LNCAP (cell line): ENCODE measurements at regions not wholly inside any gene's neighbourhood (a gene's known extent, or its start where the extent isn't known, plus 50 kb on each side); places are given as distances from the start of the nearest gene placed in this dataset.

Experiments
- TF ChIP-seq, protein P1 (sequence below): fragments of 450-650 bp; IDR thresholded peaks from 2 replicates; pipeline ENCODE4 v1.5.1; 2017; ENCODE audit warnings: mild to moderate bottlenecking

- TF ChIP-seq, protein P1, sequence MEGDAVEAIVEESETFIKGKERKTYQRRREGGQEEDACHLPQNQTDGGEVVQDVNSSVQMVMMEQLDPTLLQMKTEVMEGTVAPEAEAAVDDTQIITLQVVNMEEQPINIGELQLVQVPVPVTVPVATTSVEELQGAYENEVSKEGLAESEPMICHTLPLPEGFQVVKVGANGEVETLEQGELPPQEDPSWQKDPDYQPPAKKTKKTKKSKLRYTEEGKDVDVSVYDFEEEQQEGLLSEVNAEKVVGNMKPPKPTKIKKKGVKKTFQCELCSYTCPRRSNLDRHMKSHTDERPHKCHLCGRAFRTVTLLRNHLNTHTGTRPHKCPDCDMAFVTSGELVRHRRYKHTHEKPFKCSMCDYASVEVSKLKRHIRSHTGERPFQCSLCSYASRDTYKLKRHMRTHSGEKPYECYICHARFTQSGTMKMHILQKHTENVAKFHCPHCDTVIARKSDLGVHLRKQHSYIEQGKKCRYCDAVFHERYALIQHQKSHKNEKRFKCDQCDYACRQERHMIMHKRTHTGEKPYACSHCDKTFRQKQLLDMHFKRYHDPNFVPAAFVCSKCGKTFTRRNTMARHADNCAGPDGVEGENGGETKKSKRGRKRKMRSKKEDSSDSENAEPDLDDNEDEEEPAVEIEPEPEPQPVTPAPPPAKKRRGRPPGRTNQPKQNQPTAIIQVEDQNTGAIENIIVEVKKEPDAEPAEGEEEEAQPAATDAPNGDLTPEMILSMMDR: no peak
Measured at GRCh38 chr2:53064154-53064553, 703.5 kb upstream of the CHAC2 start.

DNA sequence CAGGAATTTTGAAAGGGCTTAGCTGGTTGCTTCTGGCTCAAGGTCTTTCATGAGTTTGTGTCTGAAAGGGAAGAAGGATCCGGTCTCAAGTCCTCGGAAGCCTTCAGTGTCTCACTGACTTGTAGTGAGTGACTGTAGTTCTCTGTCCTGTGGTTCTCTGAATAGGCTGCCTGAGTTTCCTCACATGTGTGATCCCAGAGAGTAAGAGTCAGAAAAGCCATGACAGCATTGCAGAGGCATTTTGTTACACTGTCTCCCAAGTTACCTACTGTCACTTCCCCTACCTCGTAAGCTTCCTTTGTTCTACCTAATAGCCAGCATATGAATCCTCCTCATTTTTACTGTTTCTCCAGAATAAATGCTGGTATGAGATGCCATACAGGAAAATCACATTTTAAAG, 709.1 kb upstream of the CHAC2 start:
- TF ChIP-seq, protein P1: no peak

GRCh38 chr2:53053937-53054336, 713.7 kb upstream of the CHAC2 start:
- TF ChIP-seq, protein P1: no peak

DNA sequence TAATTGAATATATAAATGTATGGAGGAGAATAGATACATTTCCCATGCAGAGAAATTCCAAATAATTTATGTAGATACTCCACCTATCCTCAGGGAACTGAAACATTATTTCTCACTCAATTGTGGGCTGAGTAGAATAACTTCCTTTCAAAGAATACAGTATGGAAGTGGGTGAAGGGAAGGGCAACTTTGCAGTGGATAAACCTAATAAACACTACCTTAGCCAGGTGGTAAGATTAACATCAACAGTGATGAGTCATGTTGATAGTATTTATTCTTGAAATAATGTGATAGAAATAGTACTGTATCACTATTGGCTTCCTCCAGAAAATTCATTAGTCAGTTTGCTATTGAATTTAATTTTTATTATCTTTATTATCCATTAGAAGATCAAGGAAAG, 716.4 kb upstream of the CHAC2 start:
- TF ChIP-seq, protein P1: no peak

- TF ChIP-seq, protein P1: no peak
Measured at GRCh38 chr2:53040536-53041229, 726.9 kb upstream of the CHAC2 start.

GRCh38 chr2:53036196-53036595, 731.4 kb upstream of the CHAC2 start:
- TF ChIP-seq, protein P1: no peak

- TF ChIP-seq, protein P1: no peak
Measured at GRCh38 chr2:53035153-53035552, 732.5 kb upstream of the CHAC2 start.

- TF ChIP-seq, protein P1: no peak
Measured at GRCh38 chr2:53033411-53033810, 734.2 kb upstream of the CHAC2 start.
